Activated CD8-positive, alpha-beta memory T cell treated with anti-CD3 and anti-CD28 coated beads for 24 hours (primary cell): ENCODE measurements at regions not wholly inside any gene's neighbourhood (a gene's known extent, or its start where the extent isn't known, plus 50 kb on each side); places are given as distances from the start of the nearest gene placed in this dataset.
"Not testable (repeated sequence)": the region's sequence is repeated elsewhere in the genome, so short reads cannot be mapped to it uniquely, and the experiment has no call there.

Experiments
- DNase-seq: peaks from one replicate; pipeline ENCODE4 v3.0.0-alpha.2; 2020

GRCh38 chr17:6373599-6373998, 61.3 kb downstream of the AIPL1 start:
- DNase-seq: not testable (repeated sequence)

- no peak for DNase-seq
These were observed 68.7 kb downstream of the AIPL1 start for GRCh38 chr17:6366221-6366666.

- no peak for DNase-seq
These were observed 69.5 kb downstream of the AIPL1 start for GRCh38 chr17:6365200-6365943.

- DNase-seq: no peak
These were observed 73.2 kb downstream of the AIPL1 start for GRCh38 chr17:6361733-6362132.

GRCh38 chr17:6358131-6358530, 76.8 kb downstream of the AIPL1 start:
- no peak for DNase-seq

GRCh38 chr17:6356562-6356961, 78.4 kb downstream of the AIPL1 start:
- DNase-seq: no peak

- DNase-seq: no peak
These were observed 79.7 kb downstream of the AIPL1 start for GRCh38 chr17:6355196-6355595.

- DNase-seq: no peak
These were observed 81.9 kb downstream of the AIPL1 start for GRCh38 chr17:6352801-6353560.

GRCh38 chr17:6352016-6352415, 82.9 kb downstream of the AIPL1 start:
- DNase-seq: no peak

- DNase-seq: no peak
These were observed 84.1 kb downstream of the AIPL1 start for GRCh38 chr17:6350806-6351205.

- DNase-seq: no peak
These were observed 86.0 kb downstream of the AIPL1 start for GRCh38 chr17:6348891-6349290.

- DNase-seq: no peak
These were observed 87.1 kb downstream of the AIPL1 start for GRCh38 chr17:6347776-6348175.

GRCh38 chr17:6346986-6347385, 87.9 kb downstream of the AIPL1 start:
- no peak for DNase-seq

GRCh38 chr17:6346156-6346786, 88.7 kb downstream of the AIPL1 start:
- DNase-seq: no peak

GRCh38 chr17:6343736-6344135, 91.2 kb downstream of the AIPL1 start:
- no peak for DNase-seq

- no peak for DNase-seq
These were observed 91.7 kb downstream of the AIPL1 start for GRCh38 chr17:6343191-6343590.

- no peak for DNase-seq
These were observed 94.2 kb downstream of the AIPL1 start for GRCh38 chr17:6340708-6341107.

- no peak for DNase-seq
These were observed 100.5 kb downstream of the AIPL1 start for GRCh38 chr17:6334386-6334785.

GRCh38 chr17:6330936-6331335, 104.0 kb downstream of the AIPL1 start:
- no peak for DNase-seq

GRCh38 chr17:6328279-6328678, 106.6 kb downstream of the AIPL1 start:
- DNase-seq: no peak

- DNase-seq: no peak
These were observed 107.9 kb downstream of the AIPL1 start for GRCh38 chr17:6327007-6327406.

GRCh38 chr17:6326483-6326882, 108.4 kb downstream of the AIPL1 start:
- DNase-seq: no peak

GRCh38 chr17:6325741-6326140, 109.2 kb downstream of the AIPL1 start:
- no peak for DNase-seq

GRCh38 chr17:6325051-6325450, 109.9 kb downstream of the AIPL1 start:
- DNase-seq: no peak
